Ishikawa (cell line): ENCODE measurements at regions not wholly inside any gene's neighbourhood (a gene's known extent, or its start where the extent isn't known, plus 50 kb on each side); places are given as distances from the start of the nearest gene placed in this dataset.

Experiments used
- CEBPB ChIP-seq: IDR thresholded peaks from 2 replicates; pipeline ENCODE4 v1.6.1; 2012
- CREB1 ChIP-seq: IDR thresholded peaks from 2 replicates; pipeline ENCODE4 v1.6.1; 2012; ENCODE audit warnings: low read depth
- EP300 ChIP-seq: IDR thresholded peaks from 2 replicates; pipeline ENCODE4 v1.6.1; 2012; ENCODE audit warnings: borderline replicate concordance
- FOXM1 ChIP-seq: IDR thresholded peaks from 2 replicates; pipeline ENCODE4 v1.6.1; 2012; ENCODE audit warnings: low read depth, borderline replicate concordance
- NFIC ChIP-seq: IDR thresholded peaks from 2 replicates; pipeline ENCODE4 v1.6.1; 2012
- RAD21 ChIP-seq: IDR thresholded peaks from 2 replicates; pipeline ENCODE4 v1.6.1; 2012; ENCODE audit warnings: low read depth
- REST ChIP-seq: IDR thresholded peaks from 2 replicates; pipeline ENCODE4 v1.6.1; 2012; ENCODE audit warnings: low read depth, mild to moderate bottlenecking
- TAF1 ChIP-seq: IDR thresholded peaks from 2 replicates; pipeline ENCODE4 v1.6.1; 2012; ENCODE audit warnings: low read depth, mild to moderate bottlenecking
- TCF12 ChIP-seq: IDR thresholded peaks from 2 replicates; pipeline ENCODE4 v1.6.1; 2012; ENCODE audit warnings: low read depth
- YY1 ChIP-seq: IDR thresholded peaks from 2 replicates; pipeline ENCODE4 v1.6.1; 2012; ENCODE audit warnings: low read depth

- TF ChIP-seq NFIC (no peak), RAD21 (no peak), REST (no peak), YY1 (no peak), TAF1 (no peak), EP300 (no peak), CEBPB (no peak), FOXM1 (no peak), CREB1 (no peak), TCF12 (no peak)
Observed at GRCh38 chr2:163351966-163352365, 383.8 kb downstream of the FIGN start.
